ENCODE measurements at regions not wholly inside any gene's neighbourhood (a gene's known extent, or its start where the extent isn't known, plus 50 kb on each side); places are given as distances from the start of the nearest gene placed in this dataset.
"Not testable (repeated sequence)": the region's sequence is repeated elsewhere in the genome, so short reads cannot be mapped to it uniquely, and the experiment has no call there.

GRCh38 chr2:184410160-184410559 is 188.2 kb upstream of the ZNF804A start:
- in situ Hi-C loops (cut with MboI; ENCODE audit: low sequenced_read_pairs, unreplicated experiment): no loop called here
- TF ChIP-seq, protein P1, sequence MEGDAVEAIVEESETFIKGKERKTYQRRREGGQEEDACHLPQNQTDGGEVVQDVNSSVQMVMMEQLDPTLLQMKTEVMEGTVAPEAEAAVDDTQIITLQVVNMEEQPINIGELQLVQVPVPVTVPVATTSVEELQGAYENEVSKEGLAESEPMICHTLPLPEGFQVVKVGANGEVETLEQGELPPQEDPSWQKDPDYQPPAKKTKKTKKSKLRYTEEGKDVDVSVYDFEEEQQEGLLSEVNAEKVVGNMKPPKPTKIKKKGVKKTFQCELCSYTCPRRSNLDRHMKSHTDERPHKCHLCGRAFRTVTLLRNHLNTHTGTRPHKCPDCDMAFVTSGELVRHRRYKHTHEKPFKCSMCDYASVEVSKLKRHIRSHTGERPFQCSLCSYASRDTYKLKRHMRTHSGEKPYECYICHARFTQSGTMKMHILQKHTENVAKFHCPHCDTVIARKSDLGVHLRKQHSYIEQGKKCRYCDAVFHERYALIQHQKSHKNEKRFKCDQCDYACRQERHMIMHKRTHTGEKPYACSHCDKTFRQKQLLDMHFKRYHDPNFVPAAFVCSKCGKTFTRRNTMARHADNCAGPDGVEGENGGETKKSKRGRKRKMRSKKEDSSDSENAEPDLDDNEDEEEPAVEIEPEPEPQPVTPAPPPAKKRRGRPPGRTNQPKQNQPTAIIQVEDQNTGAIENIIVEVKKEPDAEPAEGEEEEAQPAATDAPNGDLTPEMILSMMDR (IDR thresholded peaks at IDR 0.05; ENCODE audit: borderline replicate concordance, control extremely low read depth, extremely low read depth, insufficient read depth, missing control alignments): no peak

DNA sequence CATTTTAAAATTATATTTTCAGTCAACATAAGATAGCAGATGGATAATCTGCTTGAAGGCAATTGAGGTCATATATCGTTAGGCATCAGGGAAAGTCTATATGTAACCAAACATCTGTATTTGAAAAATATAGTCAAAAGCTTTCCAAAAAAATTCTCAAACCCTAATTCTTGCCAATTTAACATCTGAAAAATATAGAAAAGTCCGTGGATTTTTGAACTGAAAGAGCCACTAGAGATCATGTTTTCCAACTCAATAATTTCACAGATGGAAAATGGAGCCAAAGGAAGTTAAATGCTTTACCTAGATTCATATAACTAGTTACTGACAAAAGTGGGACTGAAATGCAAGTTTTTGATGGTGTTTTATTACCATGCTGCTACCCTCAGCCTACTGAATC is 185.1 kb upstream of the ZNF804A start:
- TF ChIP-seq, protein P1 (IDR thresholded peaks at IDR 0.05; ENCODE audit: borderline replicate concordance, control extremely low read depth, extremely low read depth, insufficient read depth, missing control alignments): no peak
- in situ Hi-C loops (cut with MboI; ENCODE audit: low sequenced_read_pairs, unreplicated experiment): no loop called here
- no peak for DNase-seq (ENCODE audit: low spot score)

More at GRCh38 chr2:184410160-184410559, 188.2 kb upstream of the ZNF804A start:
- DNase-seq (ENCODE audit: low spot score): no peak

- in situ Hi-C loops (cut with MboI; ENCODE audit: low sequenced_read_pairs, unreplicated experiment): no loop called here
- DNase-seq (ENCODE audit: low spot score): no peak
- TF ChIP-seq, protein P1 (IDR thresholded peaks at IDR 0.05; ENCODE audit: borderline replicate concordance, control extremely low read depth, extremely low read depth, insufficient read depth, missing control alignments): no peak
Observed at GRCh38 chr2:184413671-184414229, 184.6 kb upstream of the ZNF804A start.

GRCh38 chr2:184416146-184416913 is 182.0 kb upstream of the ZNF804A start:
- in situ Hi-C loops (cut with MboI; ENCODE audit: low sequenced_read_pairs, unreplicated experiment): no loop called here
- TF ChIP-seq, protein P1 (IDR thresholded peaks at IDR 0.05; ENCODE audit: borderline replicate concordance, control extremely low read depth, extremely low read depth, insufficient read depth, missing control alignments): no peak
- no peak for DNase-seq (ENCODE audit: low spot score)

- in situ Hi-C loops (cut with MboI; ENCODE audit: low sequenced_read_pairs, unreplicated experiment): no loop called here
- no peak for DNase-seq (ENCODE audit: low spot score)
- TF ChIP-seq, protein P1 (IDR thresholded peaks at IDR 0.05; ENCODE audit: borderline replicate concordance, control extremely low read depth, extremely low read depth, insufficient read depth, missing control alignments): no peak
Observed at GRCh38 chr2:184419744-184420143, 178.6 kb upstream of the ZNF804A start.

GRCh38 chr2:184421456-184421855 is 176.9 kb upstream of the ZNF804A start:
- in situ Hi-C loops (cut with MboI; ENCODE audit: low sequenced_read_pairs, unreplicated experiment): not testable (repeated sequence)

GRCh38 chr2:184425083-184425482 is 173.2 kb upstream of the ZNF804A start:
- in situ Hi-C loops (cut with MboI; ENCODE audit: low sequenced_read_pairs, unreplicated experiment): no loop called here
- no peak for DNase-seq (ENCODE audit: low spot score)
- TF ChIP-seq, protein P1 (IDR thresholded peaks at IDR 0.05; ENCODE audit: borderline replicate concordance, control extremely low read depth, extremely low read depth, insufficient read depth, missing control alignments): no peak

More at GRCh38 chr2:184421456-184421855, 176.9 kb upstream of the ZNF804A start:
- DNase-seq (ENCODE audit: low spot score): not testable (repeated sequence)
